ENCODE measurements at regions not wholly inside any gene's neighbourhood (a gene's known extent, or its start where the extent isn't known, plus 50 kb on each side); places are given as distances from the start of the nearest gene placed in this dataset.

- H2BK5ac ChIP-seq (ENCODE audit: low read depth, low read length, poor library complexity, severe bottlenecking) = no peak overlapping the region
- DNase-seq = no peak
- no peak overlapping the region for H2BK120ac ChIP-seq (ENCODE audit: low read depth, low read length)
- dilution Hi-C loops (cut with HindIII; ENCODE audit: low sequenced_read_pairs, unreplicated experiment) = no loop called here
- ChIA-PET POLR2A (ENCODE audit: unreplicated experiment) (no interaction called here), CTCF (no interaction called here)
- H3K56ac ChIP-seq (ENCODE audit: extremely low read depth, insufficient read depth, low read length) = no peak overlapping the region
- no peak overlapping the region for H3K9ac ChIP-seq (ENCODE audit: low read depth, low read length)
- no peak overlapping the region for H3K14ac ChIP-seq (replicated peaks; ENCODE audit: low read depth, low read length)
- no TSS peak for BruUV-seq (replicated peaks)
- no peak overlapping the region for H3K23ac ChIP-seq (ENCODE audit: low read depth, low read length)
- H4K91ac ChIP-seq (ENCODE audit: insufficient read depth, low read depth, low read length) = no peak overlapping the region
- H3K18ac ChIP-seq (ENCODE audit: low read depth, low read length) = no peak overlapping the region
- H4K8ac ChIP-seq (ENCODE audit: low read depth in 2 of 2, low read length in 2 of 2) = no peak overlapping the region
- peaks cover 4% of the 10 kb centered on the region; the same call in 1 of the 2 replicates for H3K4me1 ChIP-seq (ENCODE audit: control insufficient read depth, insufficient read depth, low read length)
- no peaks in the 10 kb centered on the region for H3K79me1 ChIP-seq (ENCODE audit: low read depth in 1 of 2, low read length in 2 of 2)
- no peak for ATAC-seq (ENCODE audit: low read depth)
- H3K4me2 ChIP-seq (ENCODE audit: low read depth, low read length) = no peak overlapping the region
- H3K27ac ChIP-seq (ENCODE audit: insufficient read depth, low read length) = no peak overlapping the region
- no peaks in the 10 kb centered on the region for H4K20me1 ChIP-seq (ENCODE audit: insufficient read depth, low read length)
- H3K4me3 ChIP-seq (ENCODE audit: insufficient read depth, low read depth, low read length) = no peak overlapping the region
- no peak overlapping the region for H3K4ac ChIP-seq (ENCODE audit: low read depth, low read length)
- no peak overlapping the region for H2AK9ac ChIP-seq (replicated peaks; ENCODE audit: low read depth, low read length, poor library complexity)
- no peak overlapping the region for H2BK20ac ChIP-seq (ENCODE audit: low read depth, low read length)
- H2AK5ac ChIP-seq (ENCODE audit: low read depth, low read length) = no peak overlapping the region
- no peak overlapping the region for H2AFZ ChIP-seq (replicated peaks; ENCODE audit: low read length, poor library complexity)
- no peak overlapping the region for H2BK15ac ChIP-seq (ENCODE audit: low read depth, low read length)
- no peak for TF ChIP-seq MAZ (IDR thresholded peaks at IDR 0.05; ENCODE audit: borderline replicate concordance, low read depth, low read length)
- TF ChIP-seq, protein P1, sequence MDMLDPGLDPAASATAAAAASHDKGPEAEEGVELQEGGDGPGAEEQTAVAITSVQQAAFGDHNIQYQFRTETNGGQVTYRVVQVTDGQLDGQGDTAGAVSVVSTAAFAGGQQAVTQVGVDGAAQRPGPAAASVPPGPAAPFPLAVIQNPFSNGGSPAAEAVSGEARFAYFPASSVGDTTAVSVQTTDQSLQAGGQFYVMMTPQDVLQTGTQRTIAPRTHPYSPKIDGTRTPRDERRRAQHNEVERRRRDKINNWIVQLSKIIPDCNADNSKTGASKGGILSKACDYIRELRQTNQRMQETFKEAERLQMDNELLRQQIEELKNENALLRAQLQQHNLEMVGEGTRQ (IDR thresholded peaks at IDR 0.05; ENCODE audit: low read depth, low read length) = no peak
- no peak for TF ChIP-seq RCOR1 (IDR thresholded peaks at IDR 0.05; ENCODE audit: insufficient replicate concordance, low read length)
- TF ChIP-seq, protein P2, sequence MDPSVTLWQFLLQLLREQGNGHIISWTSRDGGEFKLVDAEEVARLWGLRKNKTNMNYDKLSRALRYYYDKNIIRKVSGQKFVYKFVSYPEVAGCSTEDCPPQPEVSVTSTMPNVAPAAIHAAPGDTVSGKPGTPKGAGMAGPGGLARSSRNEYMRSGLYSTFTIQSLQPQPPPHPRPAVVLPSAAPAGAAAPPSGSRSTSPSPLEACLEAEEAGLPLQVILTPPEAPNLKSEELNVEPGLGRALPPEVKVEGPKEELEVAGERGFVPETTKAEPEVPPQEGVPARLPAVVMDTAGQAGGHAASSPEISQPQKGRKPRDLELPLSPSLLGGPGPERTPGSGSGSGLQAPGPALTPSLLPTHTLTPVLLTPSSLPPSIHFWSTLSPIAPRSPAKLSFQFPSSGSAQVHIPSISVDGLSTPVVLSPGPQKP (IDR thresholded peaks at IDR 0.05; ENCODE audit: borderline replicate concordance, low read depth, low read length) = no peak
- no peak for TF ChIP-seq MXI1 (IDR thresholded peaks at IDR 0.05; ENCODE audit: borderline replicate concordance, low read depth, low read length)
- no peak for TF ChIP-seq CHD1 (IDR thresholded peaks at IDR 0.05; ENCODE audit: low read depth, low read length)
- no peak for TF ChIP-seq POLR2A (IDR thresholded peaks at IDR 0.05; ENCODE audit: low read depth, low read length)
- no peak for TF ChIP-seq MAFK (IDR thresholded peaks at IDR 0.05; ENCODE audit: low read depth, low read length)
- no peaks in the 10 kb centered on the region for H3K9me3 ChIP-seq (ENCODE audit: control insufficient read depth, insufficient read depth, low read length)
- peaks cover 49% of the 10 kb centered on the region for H3K27me3 ChIP-seq (ENCODE audit: control insufficient read depth, insufficient read depth, low read length)
- intact Hi-C loops (cut with micrococcal nuclease) = no loop called here
- H3K36me3 ChIP-seq (ENCODE audit: control insufficient read depth, insufficient read depth, low read length) = no peaks in the 10 kb centered on the region
- no peaks in the 10 kb centered on the region for H3K9me1 ChIP-seq (ENCODE audit: insufficient read depth, low read length)
- WGBS, 2 experiments (ENCODE audit: extremely low coverage in 2 of 2, insufficient read length in 1 of 2) = no CpG with 5 or more reads among the region's 2 CpGs
- in situ Hi-C loops (cut with MboI; ENCODE audit: low sequenced_read_pairs) = no loop called here
- H4K5ac ChIP-seq (ENCODE audit: low read depth, low read length) = no peak overlapping the region
These were observed 472.8 kb upstream of the PROK2 start for GRCh38 chr3:72257738-72258137.

Data from IMR-90 (cell line).